GM10248 (cell line): ENCODE measurements at regions not wholly inside any gene's neighbourhood (a gene's known extent, or its start where the extent isn't known, plus 50 kb on each side); places are given as distances from the start of the nearest gene placed in this dataset.

ENCODE experiments used
- CTCF ChIA-PET: fragments of 300-600 bp; sonication (Branson Sonifier 250); formaldehyde crosslinking; extraction: SDS; loops from one replicate; lab custom pipeline; 2021; ENCODE audit warnings: antibody characterized with exemption; lab: Yijun Ruan, JAX
- POLR2A ChIA-PET: fragments of 350-650 bp; sonication (Branson Sonifier 250); formaldehyde crosslinking; extraction: SDS; loops from one replicate; lab custom pipeline; 2020; ENCODE audit warnings: antibody characterized with exemption; lab: Yijun Ruan, JAX
- DNase-seq: peaks from one replicate; pipeline ENCODE4 v3.0.0; 2012; ENCODE audit errors: extremely low spot score
- CTCF ChIP-seq: IDR thresholded peaks from 2 replicates; pipeline ENCODE4 v1.5.1; 2012; ENCODE audit warnings: mild to moderate bottlenecking, low read depth; ENCODE audit errors: extremely low read depth, missing control alignments, control extremely low read depth

GRCh38 chr10:3528823-3529403, 256.1 kb downstream of the KLF6 start:
- no peak for TF ChIP-seq CTCF
- POLR2A ChIA-PET = no interaction called here
- no peak for DNase-seq
- CTCF ChIA-PET = no interaction called here

- TF ChIP-seq CTCF = no peak
- ChIA-PET POLR2A (no interaction called here), CTCF (interaction anchor here (1.3 kb wide), 1 partner anchor 15 kb away, joined by 3 read pairs; no protein-coding TSS in a partner anchor)
- no peak for DNase-seq
Measured at GRCh38 chr10:3528271-3528670, 256.7 kb downstream of the KLF6 start.

- ChIA-PET POLR2A (no interaction called here), CTCF (interaction anchor here (1.3 kb wide), 1 partner anchor 15 kb away, joined by 3 read pairs; no protein-coding TSS in a partner anchor)
- TF ChIP-seq CTCF = no peak
- DNase-seq = no peak
Measured at GRCh38 chr10:3527869-3528268, 257.1 kb downstream of the KLF6 start.

GRCh38 chr10:3526727-3527501, 258.1 kb downstream of the KLF6 start:
- TF ChIP-seq CTCF = no peak
- DNase-seq = no peak
- CTCF ChIA-PET = interaction anchor here (1.3 kb wide), 1 partner anchor 14 kb away, joined by 3 read pairs; no protein-coding TSS in a partner anchor
- POLR2A ChIA-PET = no interaction called here

GRCh38 chr10:3525832-3526449, 259.1 kb downstream of the KLF6 start:
- ChIA-PET CTCF (no interaction called here), POLR2A (no interaction called here)
- TF ChIP-seq CTCF = no peak
- DNase-seq = no peak

- CTCF ChIA-PET = interaction anchor here (1.3 kb wide), 1 partner anchor 10 kb away, joined by 3 read pairs; no protein-coding TSS in a partner anchor
- POLR2A ChIA-PET = no interaction called here
Measured at GRCh38 chr10:3524086-3524960, 260.7 kb downstream of the KLF6 start.

More at GRCh38 chr10:3524086-3524960, 260.7 kb downstream of the KLF6 start:
- DNase-seq = no peak
- no peak for TF ChIP-seq CTCF
